C4-2B (cell line): ENCODE measurements at regions not wholly inside any gene's neighbourhood (a gene's known extent, or its start where the extent isn't known, plus 50 kb on each side); places are given as distances from the start of the nearest gene placed in this dataset.

Experiments
- CTCF ChIP-seq: fragments of 450-650 bp; conservative IDR thresholded peaks from 2 replicates; pipeline ENCODE4 v1.5.1; 2017; ENCODE audit warnings: mild to moderate bottlenecking
- ZFX ChIP-seq: fragments of 450-650 bp; IDR thresholded peaks from 2 replicates; pipeline ENCODE4 v1.6.1; 2017

- no peak for TF ChIP-seq CTCF
- TF ChIP-seq ZFX, result no peak
Measured at GRCh38 chr11:116598036-116598435, 174.8 kb downstream of the BUD13 start.
